ENCODE measurements at regions not wholly inside any gene's neighbourhood (a gene's known extent, or its start where the extent isn't known, plus 50 kb on each side); places are given as distances from the start of the nearest gene placed in this dataset.

- TF ChIP-seq CTCF (IDR thresholded peaks at IDR 0.05), result no peak
These were observed 134.9 kb upstream of the PJA1 start for GRCh38 chrX:69299951-69300714.

GRCh38 chrX:69299285-69299684, 134.0 kb upstream of the PJA1 start:
- TF ChIP-seq CTCF (IDR thresholded peaks at IDR 0.05), result no peak

GRCh38 chrX:69298466-69299140, 133.3 kb upstream of the PJA1 start:
- no peak for TF ChIP-seq CTCF (IDR thresholded peaks at IDR 0.05)

- no peak for TF ChIP-seq CTCF (IDR thresholded peaks at IDR 0.05)
These were observed 132.3 kb upstream of the PJA1 start for GRCh38 chrX:69297506-69297905.

GRCh38 chrX:69293776-69294601, 128.7 kb upstream of the PJA1 start:
- no peak for TF ChIP-seq CTCF (IDR thresholded peaks at IDR 0.05)

- no peak for TF ChIP-seq CTCF (IDR thresholded peaks at IDR 0.05)
These were observed 125.9 kb upstream of the PJA1 start for GRCh38 chrX:69291116-69291515.

- TF ChIP-seq CTCF (IDR thresholded peaks at IDR 0.05), result no peak
These were observed 125.0 kb upstream of the PJA1 start for GRCh38 chrX:69290292-69290691.
